ENCODE measurements at regions not wholly inside any gene's neighbourhood (a gene's known extent, or its start where the extent isn't known, plus 50 kb on each side); places are given as distances from the start of the nearest gene placed in this dataset.

DNA sequence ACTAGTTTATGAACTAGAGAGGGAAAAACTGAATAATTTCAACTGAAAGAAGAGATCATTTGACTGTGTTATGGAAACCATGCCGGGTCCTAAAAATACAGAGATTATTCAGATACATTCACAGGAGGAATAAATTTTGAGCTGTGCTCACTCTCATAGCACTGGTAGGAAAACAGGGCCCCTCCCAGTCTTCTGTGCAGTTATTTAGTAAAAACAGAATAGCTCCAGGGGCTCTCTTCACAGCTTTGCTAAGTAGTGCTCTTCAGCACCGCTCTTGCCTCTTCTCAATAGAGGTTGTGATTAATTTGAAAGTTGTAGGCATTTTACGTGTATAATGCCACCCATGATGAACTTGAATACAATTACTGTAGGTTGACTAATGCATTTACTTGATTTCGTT, 435.9 kb upstream of the PDE3A start:
- TF ChIP-seq, protein P1, sequence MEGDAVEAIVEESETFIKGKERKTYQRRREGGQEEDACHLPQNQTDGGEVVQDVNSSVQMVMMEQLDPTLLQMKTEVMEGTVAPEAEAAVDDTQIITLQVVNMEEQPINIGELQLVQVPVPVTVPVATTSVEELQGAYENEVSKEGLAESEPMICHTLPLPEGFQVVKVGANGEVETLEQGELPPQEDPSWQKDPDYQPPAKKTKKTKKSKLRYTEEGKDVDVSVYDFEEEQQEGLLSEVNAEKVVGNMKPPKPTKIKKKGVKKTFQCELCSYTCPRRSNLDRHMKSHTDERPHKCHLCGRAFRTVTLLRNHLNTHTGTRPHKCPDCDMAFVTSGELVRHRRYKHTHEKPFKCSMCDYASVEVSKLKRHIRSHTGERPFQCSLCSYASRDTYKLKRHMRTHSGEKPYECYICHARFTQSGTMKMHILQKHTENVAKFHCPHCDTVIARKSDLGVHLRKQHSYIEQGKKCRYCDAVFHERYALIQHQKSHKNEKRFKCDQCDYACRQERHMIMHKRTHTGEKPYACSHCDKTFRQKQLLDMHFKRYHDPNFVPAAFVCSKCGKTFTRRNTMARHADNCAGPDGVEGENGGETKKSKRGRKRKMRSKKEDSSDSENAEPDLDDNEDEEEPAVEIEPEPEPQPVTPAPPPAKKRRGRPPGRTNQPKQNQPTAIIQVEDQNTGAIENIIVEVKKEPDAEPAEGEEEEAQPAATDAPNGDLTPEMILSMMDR (IDR thresholded peaks at IDR 0.05), result no peak
- no peak for TF ChIP-seq POLR2A (IDR thresholded peaks at IDR 0.05)

All from heart left ventricle (tissue), 13 donors.